SIG-M5 (cell line): ENCODE measurements at regions not wholly inside any gene's neighbourhood (a gene's known extent, or its start where the extent isn't known, plus 50 kb on each side); places are given as distances from the start of the nearest gene placed in this dataset.
"Not testable (repeated sequence)": the region's sequence is repeated elsewhere in the genome, so short reads cannot be mapped to it uniquely, and the experiment has no call there.

Experiments
- DNase-seq: peaks from one replicate; lab custom pipeline; 2025; lab: John Stamatoyannopoulos, UW

DNA sequence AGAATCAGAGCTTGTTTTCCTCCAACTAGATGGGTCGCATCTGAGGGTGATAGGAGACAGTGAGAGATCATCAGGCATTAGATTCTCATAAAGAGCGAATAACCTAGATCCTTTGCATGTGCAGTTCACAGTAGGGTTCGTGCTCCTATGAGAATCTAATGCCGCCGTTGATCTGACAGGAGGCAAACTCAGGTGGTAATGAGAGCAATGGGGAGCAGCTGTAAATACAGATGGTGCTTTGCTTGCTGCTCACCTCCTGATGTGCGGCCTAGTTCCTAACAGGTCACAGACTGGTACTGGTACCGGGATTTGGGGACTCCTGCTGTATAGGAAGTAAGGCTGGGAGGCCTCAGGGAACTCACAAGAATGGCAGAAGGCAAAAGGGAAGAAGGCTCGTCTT, 276.5 kb downstream of the FAT4 start:
- no peak for DNase-seq

DNA sequence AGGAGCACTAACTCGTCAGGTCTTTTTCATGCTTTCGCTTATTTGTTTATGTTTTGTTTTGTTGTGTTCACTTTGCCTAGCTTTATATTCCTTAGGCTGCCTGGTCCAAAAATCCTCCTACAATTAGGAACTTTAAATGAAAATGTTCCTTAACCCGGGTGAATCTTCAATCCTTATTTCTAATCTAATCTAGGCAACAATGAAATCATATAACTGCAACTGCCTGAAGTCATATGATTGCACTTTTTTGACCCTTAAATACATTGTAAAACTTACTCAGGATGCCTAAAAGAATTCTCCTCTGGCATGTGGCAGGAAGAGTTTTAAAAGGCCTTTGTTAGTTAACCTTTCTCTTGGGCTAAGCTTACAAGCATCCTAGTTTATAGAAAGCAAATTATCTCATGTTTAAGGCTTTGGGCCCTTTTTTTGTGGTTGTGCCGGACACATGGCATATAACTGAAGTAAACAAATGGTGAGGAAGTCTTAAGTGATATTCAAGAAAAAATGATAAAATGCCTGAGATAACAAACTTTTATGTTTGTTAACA, 279.4 kb downstream of the FAT4 start:
- no peak for DNase-seq

- DNase-seq, result not testable (repeated sequence)
These were observed 291.2 kb downstream of the FAT4 start for GRCh38 chr4:125605926-125606325.

GRCh38 chr4:125620066-125620860, 305.5 kb downstream of the FAT4 start:
- no peak for DNase-seq

DNA sequence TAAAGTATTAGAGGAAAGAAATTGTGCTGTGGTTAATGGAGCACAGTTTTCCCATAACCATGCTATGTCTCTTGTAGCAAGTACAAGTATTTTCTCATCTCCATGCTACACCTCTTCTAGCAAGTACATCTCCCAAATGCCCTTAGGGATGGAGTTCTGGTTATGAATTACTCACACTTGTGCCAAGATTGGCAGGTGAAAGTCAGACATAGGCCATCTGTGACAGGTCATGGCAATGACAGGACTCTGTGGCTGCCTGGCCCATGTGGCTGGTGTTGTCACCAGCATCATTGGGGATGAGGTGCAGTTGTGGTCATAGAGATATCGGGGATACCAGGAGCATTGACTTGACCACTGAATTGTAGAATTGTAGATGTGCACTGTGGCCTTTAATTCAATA, 310.2 kb downstream of the FAT4 start:
- no peak for DNase-seq

- DNase-seq, result no peak
These were observed 312.2 kb downstream of the FAT4 start for GRCh38 chr4:125626946-125627345.

DNA sequence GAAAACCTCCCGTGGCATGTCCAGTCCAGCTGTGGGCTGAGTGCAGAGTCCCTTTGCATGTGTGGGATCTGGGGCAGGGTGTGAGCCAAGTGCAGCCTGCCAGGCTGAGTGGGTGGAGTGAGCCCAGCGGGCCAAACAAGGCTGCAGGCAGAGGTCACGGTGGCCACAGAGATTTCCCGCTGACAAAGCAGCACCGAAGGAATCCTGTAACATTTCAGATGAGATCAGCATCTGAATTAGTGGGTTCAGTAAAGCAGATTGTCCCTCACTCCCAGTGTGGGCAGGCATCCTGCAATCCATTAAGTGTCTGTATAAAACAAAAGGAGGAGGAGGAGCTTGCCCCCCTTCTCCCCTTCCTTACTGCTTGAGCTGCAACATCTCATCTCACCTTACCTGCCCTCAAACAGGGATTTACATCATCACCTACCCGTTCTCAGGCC, 324.4 kb downstream of the FAT4 start:
- DNase-seq, result no peak

- no peak for DNase-seq
These were observed 326.9 kb downstream of the FAT4 start for GRCh38 chr4:125641611-125642010.

DNA sequence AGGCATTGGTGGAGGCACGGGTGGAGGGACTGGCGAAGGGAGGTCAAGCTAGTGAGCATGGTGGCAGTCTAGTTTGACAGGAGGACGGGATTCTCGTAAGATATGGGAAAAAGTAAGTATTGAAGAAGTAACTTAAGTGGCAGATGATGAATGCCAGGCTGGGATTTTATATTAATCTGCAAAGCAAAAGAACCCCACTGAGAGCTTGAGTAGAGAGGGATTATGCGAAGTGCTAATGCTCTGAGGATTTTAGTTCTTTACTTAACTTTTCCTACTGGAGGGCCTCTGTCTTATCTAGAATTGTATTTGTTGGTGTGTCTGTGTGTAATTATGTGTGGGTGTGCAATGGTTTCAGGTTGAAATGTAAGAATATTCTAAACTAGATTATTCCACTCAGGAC, 327.9 kb downstream of the FAT4 start:
- DNase-seq, result no peak

- DNase-seq, result no peak
These were observed 334.7 kb downstream of the FAT4 start for GRCh38 chr4:125649452-125649851.

- no peak for DNase-seq
These were observed 335.8 kb downstream of the FAT4 start for GRCh38 chr4:125650557-125650956.

- DNase-seq, result not testable (repeated sequence)
These were observed 337.1 kb downstream of the FAT4 start for GRCh38 chr4:125651707-125652357.

DNA sequence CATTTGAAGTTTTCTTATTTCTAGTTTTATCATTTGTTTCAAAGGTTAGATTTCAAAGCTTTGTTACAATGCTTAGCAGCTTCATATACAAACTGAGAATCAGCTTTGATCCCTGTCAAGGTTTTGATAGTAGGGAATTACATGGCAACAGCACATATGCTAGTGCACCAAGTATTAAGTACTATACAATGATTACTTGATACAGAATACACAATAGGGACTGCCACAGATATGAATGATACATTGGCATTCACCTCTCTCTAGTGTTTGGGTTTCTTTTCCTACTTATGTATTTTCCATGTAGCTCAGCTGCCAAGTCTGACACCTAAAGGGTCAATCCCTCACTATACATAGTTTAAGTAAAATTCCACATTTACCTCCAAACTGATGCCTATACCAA, 344.0 kb downstream of the FAT4 start:
- no peak for DNase-seq

DNA sequence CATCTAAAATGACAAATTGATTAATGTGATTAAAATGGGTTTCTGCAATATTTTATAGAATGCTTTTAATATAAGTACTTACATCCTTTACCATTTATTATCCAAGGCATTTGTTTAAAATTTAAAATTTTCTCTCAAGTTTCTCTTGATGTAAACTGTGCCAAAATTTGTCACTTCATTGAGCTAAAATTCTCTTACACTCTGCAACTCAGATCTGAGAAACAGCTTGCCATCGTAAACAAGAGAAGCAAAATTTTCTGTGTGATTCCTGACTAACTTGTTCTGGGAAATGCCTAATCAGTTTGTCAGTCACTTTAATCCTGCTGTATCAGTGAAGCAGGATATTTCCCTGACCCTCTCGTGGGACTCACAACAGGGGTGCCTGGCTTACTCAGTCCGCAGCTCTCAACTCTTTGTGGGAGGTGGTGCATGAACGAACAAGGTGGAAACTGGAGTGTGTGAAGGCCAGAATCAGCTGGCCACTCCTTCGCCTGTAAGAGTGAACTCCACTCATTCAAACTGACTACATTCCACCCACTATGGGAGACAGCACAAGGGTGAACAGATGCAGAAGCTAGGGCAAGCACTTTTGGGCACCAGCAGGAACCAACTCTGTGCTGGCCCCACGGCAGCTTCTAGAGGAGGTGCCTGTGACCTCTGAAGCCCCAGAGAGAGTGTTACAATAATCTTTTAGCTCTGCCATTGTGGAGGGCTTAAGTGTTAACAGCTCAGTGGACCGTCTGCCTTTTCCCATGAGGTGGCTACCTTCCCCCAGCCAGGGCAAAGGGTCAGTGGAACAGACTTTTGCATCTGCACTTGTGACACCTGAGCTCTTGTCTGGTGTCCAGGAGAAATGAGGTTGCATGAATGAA, 349.4 kb downstream of the FAT4 start:
- DNase-seq, result no peak

DNA sequence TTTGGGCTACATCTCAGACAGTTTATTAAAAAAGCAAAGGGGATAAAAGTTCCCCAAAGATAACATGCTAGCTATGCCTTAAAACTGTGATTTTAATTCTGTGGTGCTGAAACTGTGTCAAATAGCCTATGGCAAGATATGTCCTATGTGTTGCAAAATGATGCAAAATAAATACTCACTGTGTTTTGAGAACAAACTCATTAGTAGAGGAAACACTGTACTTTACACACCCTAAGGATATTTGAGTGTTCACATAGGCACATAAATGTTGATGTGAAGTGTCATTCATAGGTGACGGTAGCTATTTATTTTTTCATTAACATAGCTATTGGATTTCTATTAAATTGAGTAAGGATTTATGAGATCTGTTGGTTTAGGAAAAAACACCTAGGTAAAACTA, 351.9 kb downstream of the FAT4 start:
- DNase-seq, result no peak

GRCh38 chr4:125676156-125676555, 361.4 kb downstream of the FAT4 start:
- no peak for DNase-seq

- DNase-seq, result no peak
These were observed 361.8 kb downstream of the FAT4 start for GRCh38 chr4:125676583-125676982.

DNA sequence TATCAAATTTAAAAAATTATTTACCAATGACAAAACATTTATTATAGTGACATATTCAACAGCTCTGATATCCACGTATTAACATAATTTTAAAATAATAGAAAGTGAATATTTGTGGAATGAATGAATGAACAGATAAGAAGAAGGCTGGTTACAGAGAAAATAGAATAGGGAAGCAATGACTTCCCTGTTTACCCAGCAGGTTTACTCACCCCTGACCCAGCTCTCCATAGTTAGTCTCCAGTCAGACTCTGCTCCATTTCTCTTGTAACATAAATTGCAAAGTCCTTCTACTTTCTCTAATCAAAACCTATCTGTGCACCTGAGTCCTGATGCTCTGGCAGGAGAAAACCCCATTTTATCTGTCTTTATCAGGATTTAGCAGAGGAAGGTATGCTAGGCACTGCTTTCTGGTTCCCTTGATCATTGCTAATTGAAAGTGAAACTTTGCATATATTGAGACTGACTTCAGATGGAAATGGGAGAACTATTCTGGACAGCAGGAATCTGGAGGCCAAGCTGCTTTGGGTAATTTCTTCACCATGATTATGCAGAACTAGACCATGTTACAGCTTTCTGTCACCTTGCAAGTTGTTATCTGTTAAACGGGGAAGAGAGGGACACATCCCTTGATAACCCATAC, 363.0 kb downstream of the FAT4 start:
- DNase-seq, result no peak

DNA sequence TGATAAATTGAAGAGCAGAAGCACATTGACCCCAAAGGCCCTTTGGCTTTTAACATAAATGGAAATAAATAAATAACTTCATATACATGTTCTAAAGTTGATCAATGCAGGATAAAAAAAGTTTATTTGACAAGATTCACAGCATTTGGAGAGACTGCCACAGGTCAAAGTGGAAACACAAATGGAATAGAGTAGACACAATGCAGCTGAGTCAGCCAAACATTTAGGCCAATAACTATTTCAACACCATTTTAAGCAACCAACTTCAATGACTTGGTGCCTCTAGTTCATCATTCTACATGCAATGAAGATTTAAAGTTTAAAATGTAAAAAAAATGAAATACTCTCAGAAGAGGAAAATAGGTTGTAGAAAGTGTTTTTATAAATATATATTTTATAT, 365.2 kb downstream of the FAT4 start:
- no peak for DNase-seq

- no peak for DNase-seq
These were observed 366.5 kb downstream of the FAT4 start for GRCh38 chr4:125681240-125681639.

DNA sequence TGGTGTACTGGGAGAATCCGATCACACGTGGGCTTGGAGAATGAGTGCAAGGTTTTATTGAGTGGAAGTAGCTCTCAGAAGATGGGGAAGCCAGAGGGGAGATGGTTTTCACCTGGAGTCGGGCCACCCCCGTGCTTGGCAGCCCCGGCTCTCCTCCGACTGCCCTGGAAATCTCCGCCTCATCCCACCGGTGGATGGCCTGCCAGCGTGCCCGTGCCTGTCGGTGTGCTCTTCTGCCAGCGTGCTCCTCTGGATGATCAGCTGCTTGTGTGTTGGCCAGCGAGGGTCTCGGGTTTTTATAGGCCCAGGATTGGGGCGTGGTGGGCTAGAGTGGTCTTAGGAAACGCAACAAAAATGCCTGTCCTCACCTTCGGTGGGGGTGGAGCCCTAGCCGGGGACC, 368.0 kb downstream of the FAT4 start:
- no peak for DNase-seq

DNA sequence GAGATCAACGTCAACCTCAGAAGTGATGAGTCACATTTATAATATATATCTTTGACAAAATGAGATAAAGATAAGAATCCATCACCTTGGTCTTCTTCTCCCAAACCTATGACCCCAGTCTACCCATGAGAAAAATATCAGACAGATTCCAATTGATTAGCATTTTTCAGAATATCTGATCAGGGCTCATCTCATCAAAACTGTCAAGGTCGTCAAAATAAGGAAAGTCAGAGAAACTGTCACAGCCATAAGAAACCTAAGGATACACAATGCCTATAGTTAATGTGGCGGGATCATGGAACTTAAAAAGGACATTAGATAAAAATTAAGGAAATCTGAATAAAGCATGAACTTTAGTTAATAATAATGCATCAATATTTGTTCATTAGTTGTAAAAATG, 374.1 kb downstream of the FAT4 start:
- DNase-seq, result no peak
